ENCODE measurements at regions not wholly inside any gene's neighbourhood (a gene's known extent, or its start where the extent isn't known, plus 50 kb on each side); places are given as distances from the start of the nearest gene placed in this dataset.

GRCh38 chr13:109842212-109842920 lies 56.0 kb upstream of the IRS2 start:
- TF ChIP-seq POLR2A (IDR thresholded peaks at IDR 0.05) (no peak), CTCF (IDR thresholded peaks at IDR 0.05) (no peak)
- Histone ChIP-seq H3K4me1 (no peaks in the 10 kb centered on the region), H3K36me3 (replicated peaks in 1 of 2; ENCODE audit: insufficient read depth in 1 of 2, low read depth in 2 of 2) (no peaks in the 10 kb centered on the region), H3K27ac (no peak overlapping the region), H3K27me3 (no peaks in the 10 kb centered on the region), H3K4me3 (no peak overlapping the region), H3K9me3 (no peaks in the 10 kb centered on the region)
- intact Hi-C loops (cut with DNase I) = no loop called here
- DNase-seq (no peak), ATAC-seq (no peak)
- WGBS, 2 donors = 80 to 89% methylated on average over 6 of the region's 6 CpGs

GRCh38 chr13:109840893-109841287 lies 54.5 kb upstream of the IRS2 start:
- Histone ChIP-seq H3K9me3 (no peaks in the 10 kb centered on the region), H3K4me3 (no peak overlapping the region), H3K27ac (no peak overlapping the region), H3K36me3 (replicated peaks in 1 of 2; ENCODE audit: insufficient read depth in 1 of 2, low read depth in 2 of 2) (no peaks in the 10 kb centered on the region), H3K4me1 (peaks cover 15% of the 10 kb centered on the region), H3K27me3 (no peaks in the 10 kb centered on the region)
- ATAC-seq = no peak
- 82 to 83% methylated on average over 4 of the region's 4 CpGs for WGBS, 2 donors
- TF ChIP-seq POLR2A (IDR thresholded peaks at IDR 0.05) (no peak), CTCF (IDR thresholded peaks at IDR 0.05) (no peak)
- no peak for DNase-seq
- intact Hi-C loops (cut with DNase I) = no loop called here

GRCh38 chr13:109840201-109840892 lies 54.0 kb upstream of the IRS2 start:
- ATAC-seq (no peak), DNase-seq (no peak)
- TF ChIP-seq CTCF (IDR thresholded peaks at IDR 0.05) (no peak), POLR2A (IDR thresholded peaks at IDR 0.05) (no peak)
- intact Hi-C loops (cut with DNase I) = no loop called here
- peaks cover 18% of the 10 kb centered on the region for H3K4me1 ChIP-seq
- WGBS, 2 donors = 50 to 51% methylated on average over 9 of the region's 9 CpGs
- H3K4me3 ChIP-seq = no peak overlapping the region
- no peaks in the 10 kb centered on the region for H3K36me3 ChIP-seq (replicated peaks in 1 of 2; ENCODE audit: insufficient read depth in 1 of 2, low read depth in 2 of 2)
- H3K9me3 ChIP-seq = no peaks in the 10 kb centered on the region
- no peak overlapping the region for H3K27ac ChIP-seq
- H3K27me3 ChIP-seq = no peaks in the 10 kb centered on the region

GRCh38 chr13:109836629-109837607 lies 50.5 kb upstream of the IRS2 start:
- H3K4me1 ChIP-seq = peaks cover 18% of the 10 kb centered on the region
- peak; percentile 92 for ATAC-seq
- DNase-seq = peak; percentile 33 to 78 (median 70)
- no peaks in the 10 kb centered on the region for H3K27me3 ChIP-seq
- H3K9me3 ChIP-seq = no peaks in the 10 kb centered on the region
- H3K36me3 ChIP-seq (replicated peaks in 1 of 2; ENCODE audit: insufficient read depth in 1 of 2, low read depth in 2 of 2) = no peaks in the 10 kb centered on the region
- 29 to 37% methylated on average over 12 of the region's 12 CpGs for WGBS, 2 donors
- TF ChIP-seq POLR2A (IDR thresholded peaks at IDR 0.05) (peak in 1 of 3 donors; percentile 28), CTCF (IDR thresholded peaks at IDR 0.05) (no peak)
- no peak overlapping the region for H3K4me3 ChIP-seq
- intact Hi-C loops (cut with DNase I) = no loop called here
- H3K27ac ChIP-seq = peak overlapping the region; percentile 56 to 83 (median 72)

All from body of pancreas (tissue), 4 donors.